ENCODE measurements at regions not wholly inside any gene's neighbourhood (a gene's known extent, or its start where the extent isn't known, plus 50 kb on each side); places are given as distances from the start of the nearest gene placed in this dataset.

GRCh38 chr9:32306006-32306405 lies 78.4 kb upstream of the ACO1 start:
- TF ChIP-seq, protein P1, sequence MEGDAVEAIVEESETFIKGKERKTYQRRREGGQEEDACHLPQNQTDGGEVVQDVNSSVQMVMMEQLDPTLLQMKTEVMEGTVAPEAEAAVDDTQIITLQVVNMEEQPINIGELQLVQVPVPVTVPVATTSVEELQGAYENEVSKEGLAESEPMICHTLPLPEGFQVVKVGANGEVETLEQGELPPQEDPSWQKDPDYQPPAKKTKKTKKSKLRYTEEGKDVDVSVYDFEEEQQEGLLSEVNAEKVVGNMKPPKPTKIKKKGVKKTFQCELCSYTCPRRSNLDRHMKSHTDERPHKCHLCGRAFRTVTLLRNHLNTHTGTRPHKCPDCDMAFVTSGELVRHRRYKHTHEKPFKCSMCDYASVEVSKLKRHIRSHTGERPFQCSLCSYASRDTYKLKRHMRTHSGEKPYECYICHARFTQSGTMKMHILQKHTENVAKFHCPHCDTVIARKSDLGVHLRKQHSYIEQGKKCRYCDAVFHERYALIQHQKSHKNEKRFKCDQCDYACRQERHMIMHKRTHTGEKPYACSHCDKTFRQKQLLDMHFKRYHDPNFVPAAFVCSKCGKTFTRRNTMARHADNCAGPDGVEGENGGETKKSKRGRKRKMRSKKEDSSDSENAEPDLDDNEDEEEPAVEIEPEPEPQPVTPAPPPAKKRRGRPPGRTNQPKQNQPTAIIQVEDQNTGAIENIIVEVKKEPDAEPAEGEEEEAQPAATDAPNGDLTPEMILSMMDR (IDR thresholded peaks at IDR 0.05; ENCODE audit: low read depth, low read length): no peak
- no peak for TF ChIP-seq EZH2phosphoT487 (IDR thresholded peaks at IDR 0.05; ENCODE audit: low read depth)
